ENCODE measurements at regions not wholly inside any gene's neighbourhood (a gene's known extent, or its start where the extent isn't known, plus 50 kb on each side); places are given as distances from the start of the nearest gene placed in this dataset.
A peak's percentile ranks its signal among the peaks of the same experiment; 100 is the strongest.

GRCh38 chr15:92745845-92746271 lies 90.3 kb upstream of the FAM174B start:
- Histone ChIP-seq H3K23ac (ENCODE audit: insufficient read length) (no peak overlapping the region), H3K23me2 (ENCODE audit: low read depth, low read length) (no peaks in the 10 kb centered on the region)
- no peak for FAIRE-seq

More at GRCh38 chr15:92745845-92746271, 90.3 kb upstream of the FAM174B start:
- no peaks in the 10 kb centered on the region for H3K27me3 ChIP-seq (replicated peaks in 1 of 4; ENCODE audit: control insufficient read depth in 3 of 4, extremely low read depth in 1 of 4, insufficient read depth in 3 of 4, low read length in 3 of 4)
- H3K9ac ChIP-seq (replicated peaks in 1 of 4; ENCODE audit: extremely low read depth in 1 of 4, low read depth in 3 of 4, low read length in 3 of 4): no peak overlapping the region
- H2BK120ac ChIP-seq (replicated peaks; ENCODE audit: low read depth, low read length): no peak overlapping the region
- H2BK12ac ChIP-seq (ENCODE audit: low read depth, low read length): no peak overlapping the region
- WGBS, 2 experiments (ENCODE audit: extremely low coverage in 1 of 2, insufficient coverage in 1 of 2, insufficient read length in 1 of 2, insufficient replicate concordance in 2 of 2, low coverage in 1 of 2, low lambda C conversion rate in 2 of 2, missing lambda C conversion rate in 1 of 2): 91% methylated on average over 4 of the region's 4 CpGs; no CpG with 5 or more reads in 1 of the 2 experiments
- ChIA-PET POLR2A (ENCODE audit: partially characterized antibody) (interaction anchor here (0.6 to 0.7 kb wide), 2 partner anchors 21 to 618 kb away, joined by 3 read pairs; no protein-coding TSS in a partner anchor), CTCF (ENCODE audit: partially characterized antibody) (interaction anchor here (0.7 kb wide), 1 partner anchor 57 kb away, joined by 3 read pairs; no protein-coding TSS in a partner anchor)
- H3K36me3 ChIP-seq (ENCODE audit: control insufficient read depth in 2 of 4, insufficient read depth in 4 of 4, low read length in 3 of 4): no peaks in the 10 kb centered on the region
- no peak overlapping the region; the same call in 1 of the 2 replicates for H2BK15ac ChIP-seq (ENCODE audit: low read length)
- H3K4me3 ChIP-seq (ENCODE audit: extremely low read depth in 1 of 4, insufficient read depth in 2 of 4, low read depth in 3 of 4, low read length in 4 of 4): no peak overlapping the region
- no peaks in the 10 kb centered on the region for H3K79me2 ChIP-seq (ENCODE audit: control insufficient read depth in 1 of 2, insufficient read depth in 2 of 2, low read length in 2 of 2)
- H2AK5ac ChIP-seq (ENCODE audit: low read depth, low read length): no peak overlapping the region
- H4K5ac ChIP-seq (ENCODE audit: insufficient read length, low read depth, low read length): no peak overlapping the region
- H2AFZ ChIP-seq (ENCODE audit: low read length): no peak overlapping the region
- H3K4me1 ChIP-seq (replicated peaks in 1 of 4; ENCODE audit: control insufficient read depth in 3 of 4, insufficient read depth in 4 of 4, low read length in 3 of 4): peaks cover 5 to 11% (median 8%) of the 10 kb centered on the region in 4 experiments; a peak in 6 of 7 replicates
- H2BK20ac ChIP-seq (ENCODE audit: low read length): 0 out of 2 replicates have a peak overlapping the region, but pooled peaks have one; percentile 57
- H3K4ac ChIP-seq (replicated peaks; ENCODE audit: insufficient read length, low read depth, low read length): no peak overlapping the region
- no peak overlapping the region for H4K91ac ChIP-seq (replicated peaks; ENCODE audit: insufficient read length, low read length)
- H3K56ac ChIP-seq (replicated peaks; ENCODE audit: insufficient read length, low read depth, low read length): no peak overlapping the region
- no peak for TF ChIP-seq MAX (IDR thresholded peaks at IDR 0.05)
- no peak for TF ChIP-seq POU5F1 (IDR thresholded peaks at IDR 0.05; ENCODE audit: low read depth, low read length)
- TF ChIP-seq SUZ12 (IDR thresholded peaks at IDR 0.05; ENCODE audit: low read length): no peak
- no peaks in the 10 kb centered on the region for H4K20me1 ChIP-seq (replicated peaks in 1 of 2; ENCODE audit: control insufficient read depth in 1 of 2, insufficient read depth in 2 of 2, low read length in 2 of 2)
- H3K18ac ChIP-seq (ENCODE audit: extremely low read depth, low read length): no peak overlapping the region
- no peak overlapping the region for H2BK5ac ChIP-seq (ENCODE audit: low read depth, low read length)
- H3K27ac ChIP-seq (ENCODE audit: low read depth, low read length): no peak overlapping the region
- no peak overlapping the region for H3K14ac ChIP-seq (ENCODE audit: insufficient read length)
- H4K8ac ChIP-seq (ENCODE audit: extremely low read depth, insufficient read depth, low read length): no peak overlapping the region
- H3K4me2 ChIP-seq (ENCODE audit: insufficient read depth in 1 of 2, low read depth in 2 of 2, low read length in 2 of 2): no peak overlapping the region
- no peaks in the 10 kb centered on the region for H3K9me3 ChIP-seq (ENCODE audit: insufficient read depth in 2 of 2, low read depth in 1 of 2, low read length in 1 of 2)
- no peaks in the 10 kb centered on the region for H3K79me1 ChIP-seq (ENCODE audit: low read depth, low read length)
- no peak for DNase-seq (ENCODE audit: low read depth in 1 of 2, low spot score in 2 of 2)
